Astrocyte (in vitro differentiated cells and primary cell): ENCODE measurements at regions not wholly inside any gene's neighbourhood (a gene's known extent, or its start where the extent isn't known, plus 50 kb on each side); places are given as distances from the start of the nearest gene placed in this dataset.

ENCODE experiments used
- DNase-seq: peaks from one replicate; pipeline ENCODE4 v3.0.0-alpha.2; 2010; ENCODE audit warnings: low read depth
- FAIRE-seq: peaks from 2 replicates; lab custom pipeline; 2011; peaks lifted over from hg19 to GRCh38; lab: Jason Lieb, UNC
- H2AFZ ChIP-seq: 2 replicates; pipeline ENCODE4 v1.6.0; 2012; ENCODE audit warnings: low read depth, low read length, inconsistent platforms
- H3K27ac ChIP-seq: 2 replicates; pipeline ENCODE4 v1.5.1; 2011; ENCODE audit warnings: low read depth, low read length, inconsistent platforms
- H3K27me3 ChIP-seq: 2 replicates; pipeline ENCODE4 v1.6.0; 2011; ENCODE audit warnings: low read length, inconsistent platforms; ENCODE audit not compliant: insufficient read depth
- H3K36me3 ChIP-seq: 2 replicates; pipeline ENCODE4 v1.5.1; 2011; ENCODE audit warnings: low read length, inconsistent platforms; ENCODE audit not compliant: insufficient read depth
- H3K4me1 ChIP-seq: 2 replicates; pipeline ENCODE4 v1.5.1; 2011; ENCODE audit warnings: low read length, inconsistent platforms; ENCODE audit not compliant: insufficient read depth
- H3K4me2 ChIP-seq: 2 replicates; pipeline ENCODE4 v1.6.0; 2012; ENCODE audit warnings: low read length, inconsistent platforms
- H3K4me3 ChIP-seq: 2 replicates; pipeline ENCODE4 v1.5.1; 2011; ENCODE audit warnings: low read depth, mild to moderate bottlenecking, low read length, inconsistent platforms; ENCODE audit not compliant: insufficient read depth
- H3K79me2 ChIP-seq: 2 replicates; pipeline ENCODE4 v1.6.0; 2012; ENCODE audit warnings: mild to moderate bottlenecking, low read length, inconsistent platforms; ENCODE audit not compliant: insufficient read depth
- H3K9ac ChIP-seq: 2 replicates; pipeline ENCODE4 v1.6.0; 2012; ENCODE audit warnings: mild to moderate bottlenecking, low read length, inconsistent platforms
- H3K9me3 ChIP-seq: 2 replicates; pipeline ENCODE4 v1.5.1; 2012; ENCODE audit warnings: low read depth, mild to moderate bottlenecking, low read length, inconsistent platforms; ENCODE audit not compliant: insufficient read depth
- H4K20me1 ChIP-seq: 2 replicates; pipeline ENCODE4 v1.6.0; 2012; ENCODE audit warnings: low read length, inconsistent platforms; ENCODE audit not compliant: insufficient read depth
- H3K27ac Mint-ChIP-seq: one replicate; pipeline ENCODE4 v1.8.0; 2021; ENCODE audit warnings: mild to moderate bottlenecking, mixed read lengths; ENCODE audit not compliant: unreplicated experiment
- H3K27me3 Mint-ChIP-seq: one replicate; pipeline ENCODE4 v1.8.0; 2021; ENCODE audit warnings: low read depth, mixed read lengths; ENCODE audit not compliant: unreplicated experiment
- H3K36me3 Mint-ChIP-seq: one replicate; pipeline ENCODE4 v1.8.0; 2021; ENCODE audit warnings: low read depth, mixed read lengths; ENCODE audit not compliant: unreplicated experiment
- H3K4me1 Mint-ChIP-seq: one replicate; pipeline ENCODE4 v1.8.0; 2021; ENCODE audit warnings: low read depth, mixed read lengths; ENCODE audit not compliant: unreplicated experiment
- H3K4me3 Mint-ChIP-seq: one replicate; pipeline ENCODE4 v1.8.0; 2021; ENCODE audit warnings: mild to moderate bottlenecking, moderate library complexity, mixed read lengths; ENCODE audit not compliant: unreplicated experiment
- H3K9me3 Mint-ChIP-seq: one replicate; pipeline ENCODE4 v1.8.0; 2021; ENCODE audit warnings: mild to moderate bottlenecking, mixed read lengths; ENCODE audit not compliant: unreplicated experiment
- CTCF ChIP-seq: IDR thresholded peaks from 2 replicates; pipeline ENCODE4 v1.5.1; 2011; ENCODE audit warnings: low read depth, mild to moderate bottlenecking, inconsistent platforms, low read length, moderate library complexity; ENCODE audit not compliant: insufficient read depth
- EZH2 ChIP-seq: IDR thresholded peaks from 2 replicates; pipeline ENCODE4 v1.6.1; 2012; ENCODE audit warnings: mild to moderate bottlenecking, low read length, inconsistent platforms; ENCODE audit not compliant: insufficient read depth

- H3K27ac Mint-ChIP-seq: no peak overlapping the region
- Histone ChIP-seq H3K79me2 (no peaks in the 10 kb centered on the region), H3K27ac (no peak overlapping the region), H4K20me1 (no peaks in the 10 kb centered on the region), H3K36me3 (no peaks in the 10 kb centered on the region), H3K27me3 (no peaks in the 10 kb centered on the region), H3K9me3 (no peaks in the 10 kb centered on the region), H2AFZ (no peak overlapping the region), H3K9ac (no peak overlapping the region), H3K4me2 (no peak overlapping the region), H3K4me3 (no peak overlapping the region), H3K4me1 (no peaks in the 10 kb centered on the region)
- TF ChIP-seq CTCF (no peak), EZH2 (no peak)
- H3K9me3 Mint-ChIP-seq: no peaks in the 10 kb centered on the region
- no peak overlapping the region for H3K4me3 Mint-ChIP-seq
- no peaks in the 10 kb centered on the region for H3K27me3 Mint-ChIP-seq
- H3K36me3 Mint-ChIP-seq: no peaks in the 10 kb centered on the region
- DNase-seq: no peak
- H3K4me1 Mint-ChIP-seq: peaks cover 18% of the 10 kb centered on the region
- no peak for FAIRE-seq
Measured at GRCh38 chr6:119481976-119482375, 132.4 kb upstream of the MAN1A1 start.

GRCh38 chr6:119480961-119481497, 131.5 kb upstream of the MAN1A1 start:
- no peak overlapping the region for H2AFZ ChIP-seq
- Mint-ChIP-seq H3K36me3 (no peaks in the 10 kb centered on the region), H3K27me3 (no peaks in the 10 kb centered on the region), H3K4me3 (no peak overlapping the region), H3K9me3 (no peaks in the 10 kb centered on the region), H3K4me1 (peaks cover 18% of the 10 kb centered on the region), H3K27ac (no peak overlapping the region)
- no peaks in the 10 kb centered on the region for H3K4me1 ChIP-seq
- no peak overlapping the region for H3K4me2 ChIP-seq
- no peak for FAIRE-seq
- no peak overlapping the region for H3K4me3 ChIP-seq
- no peak for TF ChIP-seq EZH2
- TF ChIP-seq CTCF: no peak
- H3K36me3 ChIP-seq: no peaks in the 10 kb centered on the region
- H4K20me1 ChIP-seq: no peaks in the 10 kb centered on the region
- no peak for DNase-seq
- no peak overlapping the region for H3K9ac ChIP-seq
- no peaks in the 10 kb centered on the region for H3K79me2 ChIP-seq
- no peaks in the 10 kb centered on the region for H3K9me3 ChIP-seq
- no peaks in the 10 kb centered on the region for H3K27me3 ChIP-seq
- H3K27ac ChIP-seq: no peak overlapping the region

- H3K79me2 ChIP-seq: no peaks in the 10 kb centered on the region
- H3K27ac Mint-ChIP-seq: no peak overlapping the region
- DNase-seq: peak; percentile 43
- H4K20me1 ChIP-seq: no peaks in the 10 kb centered on the region
- H3K36me3 Mint-ChIP-seq: no peaks in the 10 kb centered on the region
- no peaks in the 10 kb centered on the region for H3K4me1 ChIP-seq
- no peak overlapping the region for H3K4me2 ChIP-seq
- no peak overlapping the region for H3K4me3 ChIP-seq
- no peak for FAIRE-seq
- H3K4me1 Mint-ChIP-seq: peaks cover 18% of the 10 kb centered on the region
- H3K27me3 ChIP-seq: no peaks in the 10 kb centered on the region
- H3K27ac ChIP-seq: no peak overlapping the region
- H3K9me3 ChIP-seq: no peaks in the 10 kb centered on the region
- TF ChIP-seq CTCF (no peak), EZH2 (no peak)
- no peaks in the 10 kb centered on the region for H3K9me3 Mint-ChIP-seq
- H3K27me3 Mint-ChIP-seq: no peaks in the 10 kb centered on the region
- H3K4me3 Mint-ChIP-seq: no peak overlapping the region
- no peak overlapping the region for H2AFZ ChIP-seq
- no peaks in the 10 kb centered on the region for H3K36me3 ChIP-seq
- no peak overlapping the region for H3K9ac ChIP-seq
Measured at GRCh38 chr6:119479860-119480655, 130.5 kb upstream of the MAN1A1 start.
